Fibroblast of skin of right biceps (primary cell): ENCODE measurements at regions not wholly inside any gene's neighbourhood (a gene's known extent, or its start where the extent isn't known, plus 50 kb on each side); places are given as distances from the start of the nearest gene placed in this dataset.
"Not testable (repeated sequence)": the region's sequence is repeated elsewhere in the genome, so short reads cannot be mapped to it uniquely, and the experiment has no call there.

ENCODE experiments used
- DNase-seq: peaks from one replicate; pipeline ENCODE4 v3.0.0-alpha.2; 2013

DNA sequence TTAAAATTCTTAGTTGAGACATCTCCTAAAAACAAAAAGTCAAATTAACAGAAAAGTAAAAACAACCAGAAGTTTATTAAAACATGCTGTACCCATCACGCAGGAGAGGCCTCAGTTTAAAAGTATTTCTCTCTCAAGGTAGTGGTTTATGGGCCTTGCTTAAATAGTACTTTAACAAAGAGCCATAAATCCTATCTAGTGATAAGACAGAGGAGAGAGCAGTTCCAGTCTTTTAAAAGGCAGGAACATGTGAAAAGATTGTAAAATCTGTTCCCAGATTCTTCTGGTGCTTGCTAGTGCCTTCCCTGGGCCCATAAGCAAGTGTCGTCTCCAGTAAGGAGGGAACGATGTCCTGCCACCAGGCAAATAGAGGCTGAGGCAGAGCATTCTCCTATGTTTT, 476.3 kb upstream of the ADGRL3 start:
- no peak for DNase-seq

GRCh38 chr4:60724623-60725022, 475.5 kb upstream of the ADGRL3 start:
- peak; percentile 97 for DNase-seq

- DNase-seq, result peak; percentile 11
Measured at GRCh38 chr4:60726779-60727178, 473.3 kb upstream of the ADGRL3 start.

- peak; percentile 63 for DNase-seq
Measured at GRCh38 chr4:60729194-60729593, 470.9 kb upstream of the ADGRL3 start.

- not testable (repeated sequence) for DNase-seq
Measured at GRCh38 chr4:60729764-60730163, 470.4 kb upstream of the ADGRL3 start.

DNA sequence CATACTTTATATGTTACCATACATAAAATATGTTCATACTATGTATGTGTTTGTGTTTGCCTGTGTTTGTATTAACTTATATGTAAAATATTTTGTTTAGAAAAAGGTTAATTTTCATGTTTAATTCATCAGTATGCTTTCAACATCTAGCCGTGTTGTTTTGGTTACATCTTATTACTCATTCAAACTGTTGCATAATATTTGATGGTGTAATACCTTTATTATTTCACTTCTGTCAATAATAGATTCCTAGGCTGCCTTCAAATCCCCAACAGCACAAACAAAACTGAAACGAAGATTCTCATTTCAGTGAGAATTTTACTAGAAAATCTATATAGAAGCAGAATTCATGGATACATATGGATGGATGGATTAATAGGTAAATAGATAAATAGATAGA, 462.3 kb upstream of the ADGRL3 start:
- peak; percentile 22 for DNase-seq

GRCh38 chr4:60743654-60744053, 456.5 kb upstream of the ADGRL3 start:
- no peak for DNase-seq

- DNase-seq, result peak; percentile 32
Measured at GRCh38 chr4:60744767-60745166, 455.4 kb upstream of the ADGRL3 start.

GRCh38 chr4:60745800-60746571, 454.1 kb upstream of the ADGRL3 start:
- DNase-seq, result no peak

- no peak for DNase-seq
Measured at GRCh38 chr4:60750962-60751361, 449.2 kb upstream of the ADGRL3 start.

DNA sequence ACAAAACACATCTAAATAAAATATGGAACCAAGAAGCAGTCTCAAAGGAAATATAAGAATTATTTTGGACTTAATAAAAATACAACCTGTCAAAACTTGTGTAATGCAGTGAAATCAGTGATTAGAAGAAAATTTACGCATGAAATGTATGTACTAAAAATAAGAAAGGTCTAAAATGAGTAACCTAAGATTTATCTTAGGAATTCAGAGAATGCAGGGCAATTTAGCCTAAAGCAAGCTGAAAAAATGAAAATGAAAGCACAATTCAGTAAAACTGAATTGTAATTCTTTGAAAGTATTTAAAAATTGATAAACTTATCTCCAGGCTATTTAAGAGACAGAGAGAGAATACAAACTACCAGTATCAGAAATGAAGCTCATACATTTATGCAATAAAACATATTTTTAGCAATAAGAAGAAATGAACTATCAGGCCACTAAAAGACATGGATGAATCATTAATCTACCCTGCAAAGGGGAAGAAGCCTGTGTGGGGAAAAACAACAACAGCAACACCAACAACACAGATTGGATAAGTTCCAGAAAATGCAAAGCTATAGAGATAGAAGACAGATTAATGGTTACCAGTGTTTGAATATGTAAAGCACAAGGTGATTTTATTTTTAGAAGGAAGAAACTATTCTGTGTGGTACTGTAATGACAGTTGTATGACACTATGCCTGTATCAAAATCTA, 442.0 kb upstream of the ADGRL3 start:
- peak; percentile 30 for DNase-seq

- DNase-seq, result no peak
Measured at GRCh38 chr4:60759518-60760245, 440.4 kb upstream of the ADGRL3 start.

DNA sequence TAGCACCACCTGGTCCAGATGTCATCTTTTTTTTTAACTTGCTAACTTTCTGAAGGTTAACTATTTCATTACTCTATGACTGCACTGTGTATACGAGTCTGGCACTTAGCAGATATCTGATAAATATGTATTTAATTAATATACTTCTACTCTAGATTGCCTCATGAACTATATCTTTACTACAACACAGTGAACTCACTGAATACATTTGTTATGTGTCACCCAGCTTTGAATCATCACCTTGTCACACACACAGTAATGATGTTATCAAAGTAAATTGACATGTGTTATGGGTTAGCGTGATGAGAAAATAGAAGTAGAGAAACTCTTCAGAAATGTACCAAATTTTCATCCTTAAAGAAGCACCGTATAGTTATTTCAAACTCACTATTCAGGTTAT, 419.3 kb upstream of the ADGRL3 start:
- DNase-seq, result peak; percentile 58

GRCh38 chr4:60790608-60791007, 409.5 kb upstream of the ADGRL3 start:
- no peak for DNase-seq

- no peak for DNase-seq
Measured at GRCh38 chr4:60794372-60794771, 405.8 kb upstream of the ADGRL3 start.

GRCh38 chr4:60799214-60799613, 400.9 kb upstream of the ADGRL3 start:
- DNase-seq, result no peak

- no peak for DNase-seq
Measured at GRCh38 chr4:60800701-60801100, 399.4 kb upstream of the ADGRL3 start.

- DNase-seq, result peak; percentile 30
Measured at GRCh38 chr4:60805500-60806313, 394.4 kb upstream of the ADGRL3 start.

DNA sequence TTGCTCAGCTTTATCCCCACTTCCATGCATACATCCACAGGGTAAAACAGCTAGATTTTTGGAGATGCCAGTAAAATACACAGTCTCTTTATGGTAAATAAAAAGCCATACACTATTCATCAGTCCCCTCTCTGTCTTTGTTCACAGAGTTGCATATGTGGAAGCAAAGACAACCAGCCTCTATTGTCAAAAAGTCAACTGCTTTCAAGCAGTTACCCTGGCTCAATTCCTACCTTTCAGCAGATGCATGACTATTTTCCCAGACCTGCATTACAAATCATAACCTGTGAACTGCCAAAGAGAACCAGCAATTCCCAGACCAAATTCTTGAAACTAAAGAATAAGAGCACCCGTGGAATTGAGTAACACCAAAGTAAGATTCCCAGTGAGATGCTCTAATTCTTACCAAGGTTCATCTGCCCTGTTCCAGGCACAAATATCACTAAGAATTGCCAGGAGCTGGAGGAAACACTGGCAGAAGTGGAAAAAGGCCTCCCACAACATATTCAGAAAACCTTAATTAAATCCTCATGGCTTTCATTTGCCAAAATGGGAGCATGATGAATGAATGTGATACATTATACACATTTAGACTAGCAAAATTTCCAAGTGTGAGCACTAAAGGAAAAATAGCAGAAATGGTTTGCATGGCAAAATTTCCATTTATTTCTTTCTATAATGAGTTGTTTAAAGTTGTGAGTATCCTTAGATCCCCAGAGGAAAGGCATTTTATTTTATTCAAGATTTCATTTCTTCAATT, 391.2 kb upstream of the ADGRL3 start:
- no peak for DNase-seq

- no peak for DNase-seq
Measured at GRCh38 chr4:60809486-60809800, 390.7 kb upstream of the ADGRL3 start.

DNA sequence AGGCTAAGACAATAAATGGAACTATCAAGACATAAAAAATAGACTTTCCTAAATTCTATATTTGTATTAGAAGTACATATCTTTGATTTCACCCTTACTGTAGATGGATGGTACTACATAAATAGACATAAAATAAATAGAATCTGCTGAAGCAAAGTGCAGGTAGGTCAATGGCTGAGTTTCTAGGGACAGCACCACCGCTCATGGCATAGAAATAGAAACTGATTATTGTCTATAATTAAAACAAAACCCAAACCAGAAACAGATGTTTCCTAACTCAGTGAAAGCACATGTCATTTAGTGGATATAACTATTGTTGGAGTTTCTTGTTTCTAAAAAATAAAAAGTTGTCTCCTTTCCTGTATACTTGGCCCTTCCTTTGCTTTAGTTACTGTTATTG, 387.3 kb upstream of the ADGRL3 start:
- no peak for DNase-seq

DNA sequence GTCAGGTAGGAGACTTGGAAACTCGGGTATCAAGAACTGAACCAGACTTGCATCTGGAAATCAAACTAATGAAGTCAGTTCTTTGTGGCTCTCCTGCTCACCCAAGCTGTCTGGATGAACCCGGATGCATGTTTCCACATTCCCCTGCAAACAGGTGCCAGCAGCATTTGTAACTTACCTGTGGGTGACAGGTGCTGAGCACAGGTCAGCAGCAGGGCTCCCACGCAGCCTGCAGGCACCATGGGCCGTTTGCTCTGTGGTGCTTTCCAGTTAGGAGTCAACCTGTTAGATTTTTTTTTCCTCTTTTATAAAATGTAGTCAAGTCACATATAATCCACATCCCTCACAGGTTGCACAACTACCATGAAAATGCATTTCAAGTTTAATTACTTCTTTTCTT, 385.6 kb upstream of the ADGRL3 start:
- no peak for DNase-seq
